NCI-H526 (cell line): ENCODE measurements at regions not wholly inside any gene's neighbourhood (a gene's known extent, or its start where the extent isn't known, plus 50 kb on each side); places are given as distances from the start of the nearest gene placed in this dataset.
"Not testable (repeated sequence)": the region's sequence is repeated elsewhere in the genome, so short reads cannot be mapped to it uniquely, and the experiment has no call there.

ENCODE experiments used
- DNase-seq, 2 experiments: peaks; one replicate each; lab custom pipeline; 2025; lab: John Stamatoyannopoulos, UW

DNA sequence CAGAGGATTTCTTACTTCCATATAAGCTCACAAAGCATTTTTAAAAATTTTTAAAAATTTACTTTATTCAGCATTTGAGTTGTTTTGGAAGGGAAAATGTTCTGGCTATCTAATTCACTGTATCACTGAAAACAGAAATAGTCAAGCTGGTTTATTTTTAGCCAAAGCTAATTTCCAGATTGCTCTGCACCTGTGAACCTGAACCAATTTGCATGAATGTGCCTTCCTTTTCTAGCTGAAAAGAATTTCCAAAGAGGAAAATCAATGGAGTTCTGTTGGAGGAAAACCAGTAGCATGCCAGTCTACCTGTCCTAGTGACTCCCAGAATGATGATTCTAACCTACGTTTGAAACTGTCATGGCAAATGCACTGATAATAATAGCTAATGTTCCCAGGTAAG is 134.2 kb upstream of the LIPC start:
- DNase-seq = peak; percentile 41 to 70

DNA sequence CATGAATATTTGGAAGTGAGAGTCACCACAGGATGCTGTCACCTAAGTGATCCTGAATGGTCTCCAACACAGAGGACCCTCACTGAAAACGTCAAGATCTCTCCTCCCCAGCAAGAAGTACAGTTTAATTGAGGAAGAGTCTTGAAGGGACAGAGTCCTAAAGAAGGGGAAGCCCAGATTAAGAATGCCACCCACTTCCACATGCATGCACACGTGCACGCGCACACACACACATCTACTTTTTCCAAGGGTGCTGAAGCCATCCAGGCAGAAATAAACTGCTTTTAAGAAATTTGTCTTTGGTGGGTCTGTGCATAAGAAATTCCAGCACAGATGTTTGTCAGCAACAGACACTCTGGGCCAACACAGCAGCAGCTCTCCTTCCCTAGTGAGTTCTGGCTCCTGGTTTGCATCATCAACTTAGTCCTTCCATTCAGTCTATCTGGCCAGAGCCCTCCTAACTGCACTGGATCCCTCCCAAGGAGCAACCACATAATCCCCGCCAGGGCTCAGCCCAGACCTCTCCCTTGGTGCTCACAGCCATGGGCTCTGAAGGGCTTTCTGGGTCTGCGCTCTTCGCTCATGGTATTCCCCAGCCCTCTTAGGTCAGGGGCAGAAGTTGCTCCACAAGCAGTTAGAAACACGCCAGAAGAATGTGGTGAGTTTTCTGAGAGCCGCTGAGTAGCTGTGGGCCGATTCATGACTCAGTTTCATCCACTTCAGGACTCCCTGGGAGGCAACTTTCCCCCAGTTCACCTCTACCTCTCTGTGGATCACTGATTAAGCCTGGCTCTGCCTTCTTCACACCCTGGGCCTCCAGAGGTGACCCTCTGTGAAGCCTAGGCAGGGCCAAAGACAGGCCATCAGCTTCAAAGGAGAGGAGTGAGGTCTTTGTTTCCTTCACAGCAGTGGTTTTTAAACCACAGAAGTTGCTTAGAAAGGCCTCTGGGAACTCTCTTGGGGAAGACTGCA is 132.6 kb upstream of the LIPC start:
- no peak for DNase-seq

DNA sequence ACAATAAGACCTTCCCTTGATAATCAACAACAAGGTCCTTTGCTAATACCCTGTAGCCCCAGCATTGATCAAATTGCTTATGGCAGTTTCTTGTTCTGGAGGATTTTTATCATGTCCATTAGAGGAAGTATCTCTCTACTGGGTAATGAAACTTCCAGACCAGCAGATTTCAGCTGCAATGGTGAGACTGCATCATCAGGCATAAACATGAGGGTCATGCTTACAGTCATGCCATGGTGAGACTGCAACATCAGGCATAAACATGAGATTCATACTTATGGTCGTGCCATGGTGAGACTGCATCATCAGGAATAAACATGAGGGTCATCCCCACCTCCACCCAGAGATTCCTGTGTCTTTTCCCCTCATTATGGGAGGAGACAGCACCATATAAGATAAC is 129.0 kb upstream of the LIPC start:
- no peak for DNase-seq

DNA sequence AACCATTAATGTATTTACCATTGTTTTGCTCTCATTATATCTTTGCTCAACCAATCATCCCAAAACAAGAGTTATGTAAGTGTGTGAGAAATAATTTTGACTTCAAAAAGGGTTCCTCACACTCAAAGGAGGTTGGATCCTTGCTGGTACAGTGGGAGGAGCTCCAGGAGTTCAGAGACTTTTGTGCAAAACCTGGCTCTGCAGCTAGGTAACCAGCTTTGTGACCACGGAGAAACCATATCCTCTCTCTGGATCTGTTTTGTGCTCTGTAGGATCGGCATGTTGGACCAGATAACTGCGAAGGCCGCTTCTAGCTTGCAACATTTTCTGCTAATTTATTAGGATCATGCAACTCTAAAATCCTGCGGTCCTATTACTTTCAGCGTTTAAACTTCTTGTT is 128.6 kb upstream of the LIPC start:
- no peak for DNase-seq

GRCh38 chr15:58306591-58307312 is 125.0 kb upstream of the LIPC start:
- DNase-seq = no peak

- DNase-seq = no peak
These were observed 124.4 kb upstream of the LIPC start for GRCh38 chr15:58307313-58307961.

GRCh38 chr15:58308742-58309355 is 122.9 kb upstream of the LIPC start:
- no peak for DNase-seq

DNA sequence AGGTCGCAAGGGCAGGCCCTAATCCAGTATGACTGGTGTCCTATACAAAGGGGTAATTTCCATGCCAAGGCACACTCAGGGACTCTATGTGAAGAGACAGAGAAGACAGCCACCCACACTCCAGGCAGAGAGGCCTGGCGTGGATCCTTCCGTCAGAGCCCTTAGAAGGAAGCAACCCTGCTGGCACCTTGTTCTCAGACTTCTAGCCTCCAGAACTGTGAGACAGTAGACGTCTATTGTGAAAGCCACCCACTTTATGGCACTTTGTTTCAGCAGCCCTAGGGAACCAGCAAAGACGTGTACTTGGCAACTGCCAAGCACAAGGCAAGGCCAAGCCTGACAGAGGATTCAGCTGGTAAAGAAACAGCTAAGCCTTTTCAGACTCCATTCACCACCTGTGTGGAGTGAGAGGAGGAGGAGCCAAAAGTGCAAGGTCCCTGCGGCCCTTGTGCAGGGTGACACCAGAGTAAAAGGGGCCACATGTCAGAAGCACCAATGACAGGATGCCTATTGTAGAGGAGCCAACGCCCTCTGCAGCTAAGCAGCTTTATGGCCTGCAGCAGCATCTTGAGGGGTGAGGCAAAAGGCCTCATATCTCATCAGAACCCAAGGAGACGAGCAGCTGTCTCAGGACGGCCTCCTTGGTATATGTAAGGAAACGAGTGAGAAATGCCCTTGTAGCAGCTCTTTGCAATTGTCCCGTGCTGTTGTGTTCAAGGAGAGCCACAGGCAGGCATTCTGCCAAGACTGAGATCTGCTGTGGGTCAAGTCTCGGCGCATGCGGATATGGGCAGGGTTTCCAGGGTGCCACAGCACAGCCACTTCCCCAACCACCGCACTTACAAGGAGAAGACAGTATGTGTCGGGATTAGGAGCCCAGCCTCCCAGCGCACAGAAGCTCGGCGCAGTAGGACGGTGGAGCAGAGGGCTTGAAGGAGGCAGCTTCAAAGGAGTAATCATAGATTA is 121.5 kb upstream of the LIPC start:
- DNase-seq = no peak

DNA sequence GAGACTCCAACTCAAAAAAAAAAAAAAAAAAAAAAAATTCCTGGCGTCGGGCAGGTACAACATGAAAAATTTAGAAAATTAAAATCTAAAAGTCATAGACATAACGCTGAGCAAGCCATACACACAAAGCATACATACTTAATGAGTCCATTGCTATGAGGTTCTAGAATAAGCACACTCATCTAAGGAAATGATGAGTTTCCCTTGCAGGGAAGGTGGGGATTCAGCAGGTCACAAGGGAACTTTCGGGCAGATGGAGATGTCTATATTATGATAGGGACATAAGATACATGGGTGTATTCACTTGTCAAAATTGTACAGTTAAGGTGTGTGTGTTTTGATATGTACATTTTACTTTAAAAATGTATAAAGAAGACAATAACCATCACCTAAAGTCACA is 120.2 kb upstream of the LIPC start:
- DNase-seq = no peak

GRCh38 chr15:58312031-58312430 is 119.8 kb upstream of the LIPC start:
- DNase-seq = no peak

DNA sequence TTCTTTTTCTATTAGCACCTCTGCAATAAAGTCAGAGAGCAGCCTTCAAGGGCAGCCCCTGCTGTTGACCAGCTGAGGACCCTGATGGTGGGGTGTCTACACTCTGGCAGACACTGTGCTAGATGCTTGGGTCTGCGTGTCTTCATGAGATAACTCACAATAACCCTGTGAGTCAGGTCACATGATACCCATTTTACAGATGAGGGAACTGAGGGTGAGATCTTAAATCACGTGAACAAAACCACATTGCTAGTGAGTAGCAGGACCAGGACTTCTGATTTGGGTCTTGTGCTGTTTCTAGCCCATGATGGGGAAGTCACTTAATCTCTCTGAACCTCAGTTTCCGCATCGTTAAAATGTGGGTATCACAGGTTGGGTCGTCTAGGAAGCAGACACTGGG is 118.5 kb upstream of the LIPC start:
- no peak for DNase-seq

DNA sequence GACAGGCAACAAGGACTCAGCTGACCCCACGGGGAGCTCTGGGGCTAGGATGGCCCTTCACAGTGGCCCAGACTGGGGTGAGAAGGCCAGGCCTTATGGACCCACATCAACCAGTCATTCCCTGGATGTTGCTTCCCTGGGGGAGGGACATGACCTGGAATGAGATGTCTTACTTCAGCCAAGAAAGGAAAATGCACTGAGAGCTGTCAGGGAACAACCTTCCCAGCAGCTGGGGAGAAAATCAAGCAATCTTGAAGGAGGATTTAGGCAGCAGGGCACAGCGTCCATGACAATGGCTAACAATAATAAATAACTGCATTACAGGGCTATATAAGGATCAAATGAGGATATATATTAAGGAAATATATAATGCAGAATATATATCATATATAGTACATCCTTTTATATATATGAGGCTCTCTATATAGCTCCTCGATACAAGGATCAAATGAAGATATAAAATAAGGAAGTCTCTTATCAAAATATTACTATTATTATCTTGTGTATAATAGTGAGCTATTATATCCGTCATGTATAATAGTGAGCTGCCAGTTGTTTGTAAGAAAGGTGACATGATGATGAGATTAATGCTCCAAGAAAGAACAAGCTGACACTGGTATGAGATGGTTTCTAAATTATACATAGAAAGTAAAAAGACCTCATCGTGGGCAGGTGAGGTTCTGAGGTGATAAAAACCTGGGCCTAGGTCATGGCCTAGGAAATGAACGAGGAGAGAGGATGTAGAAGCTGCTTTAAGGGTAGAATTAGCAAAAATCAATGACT is 117.8 kb upstream of the LIPC start:
- DNase-seq = no peak

GRCh38 chr15:58314593-58315216 is 117.1 kb upstream of the LIPC start:
- no peak for DNase-seq

- no peak for DNase-seq
These were observed 113.3 kb upstream of the LIPC start for GRCh38 chr15:58318517-58318916.

DNA sequence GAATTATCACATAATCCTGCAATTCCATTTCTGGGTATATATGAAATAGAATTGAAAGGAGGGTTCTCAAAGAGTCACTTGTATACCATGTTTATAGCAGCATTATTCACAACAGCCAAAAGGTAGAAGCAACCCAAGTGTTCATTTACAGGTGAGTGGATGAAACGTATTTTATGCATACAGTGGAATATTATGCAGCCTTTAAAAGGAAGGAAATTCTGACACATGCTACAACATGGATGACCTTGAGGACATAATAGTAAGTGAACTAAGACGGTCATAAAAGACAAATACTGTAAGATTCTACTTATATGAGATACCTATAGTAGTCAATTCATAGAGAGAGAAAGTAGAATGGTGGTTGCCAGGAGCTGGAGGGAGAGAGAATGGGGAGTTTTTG is 110.8 kb upstream of the LIPC start:
- DNase-seq = no peak

- no peak for DNase-seq
These were observed 109.5 kb upstream of the LIPC start for GRCh38 chr15:58322253-58322652.

DNA sequence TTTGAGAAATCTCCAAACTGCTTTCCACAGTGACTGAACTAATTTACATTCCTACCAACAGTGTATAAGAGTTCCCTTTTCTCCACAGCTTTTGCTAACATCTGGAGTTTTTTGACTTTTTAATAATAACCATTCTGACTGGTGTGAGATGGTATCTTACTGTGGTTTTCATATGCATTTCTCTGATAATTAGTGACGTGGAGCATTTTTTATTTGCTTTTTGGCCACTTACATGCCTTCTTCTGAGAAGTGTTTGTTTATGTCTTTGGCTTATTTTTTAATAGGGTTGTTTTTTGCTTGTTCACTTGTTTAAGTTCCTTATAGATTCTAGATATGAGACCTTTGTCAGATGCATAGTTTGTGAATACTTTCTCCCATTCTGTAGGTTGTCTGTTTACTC is 108.5 kb upstream of the LIPC start:
- not testable (repeated sequence) for DNase-seq

GRCh38 chr15:58324533-58324932 is 107.3 kb upstream of the LIPC start:
- no peak for DNase-seq

- no peak for DNase-seq
These were observed 103.8 kb upstream of the LIPC start for GRCh38 chr15:58327958-58328357.

- no peak for DNase-seq
These were observed 102.6 kb upstream of the LIPC start for GRCh38 chr15:58329211-58329610.
